ENCODE measurements at regions not wholly inside any gene's neighbourhood (a gene's known extent, or its start where the extent isn't known, plus 50 kb on each side); places are given as distances from the start of the nearest gene placed in this dataset.
"Not testable (repeated sequence)": the region's sequence is repeated elsewhere in the genome, so short reads cannot be mapped to it uniquely, and the experiment has no call there.

DNA sequence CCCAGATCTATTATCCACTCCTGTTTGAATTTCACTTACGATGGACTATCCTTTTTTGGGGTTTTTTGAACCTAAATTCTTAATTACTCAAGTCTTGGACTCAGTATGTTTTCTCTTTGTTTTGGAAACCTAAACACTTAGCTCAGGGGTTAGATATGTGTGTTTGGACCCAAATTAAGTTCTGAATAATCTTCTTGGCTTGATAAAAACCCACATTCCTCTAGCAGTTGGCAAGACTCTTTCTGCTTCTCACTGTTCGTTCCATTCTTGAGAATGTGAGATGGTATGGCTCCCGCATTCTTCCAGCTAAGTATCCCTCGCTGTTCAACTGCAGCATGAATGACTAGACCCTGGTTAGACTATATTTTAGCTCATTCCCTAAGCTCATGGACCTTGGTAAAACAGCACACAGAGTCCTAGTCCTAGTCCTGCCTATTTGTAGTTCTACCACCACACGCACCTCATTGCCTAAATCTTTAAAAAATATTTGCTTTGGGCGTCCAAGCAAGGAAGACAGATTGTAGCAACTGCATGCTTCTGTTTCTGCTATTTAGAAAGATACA is 860.0 kb downstream of the RPS29 start:
- intact Hi-C loops (cut with micrococcal nuclease): no loop called here

- intact Hi-C loops (cut with micrococcal nuclease): no loop called here
Observed at GRCh38 chr14:48725051-48725734, 861.0 kb downstream of the RPS29 start.

DNA sequence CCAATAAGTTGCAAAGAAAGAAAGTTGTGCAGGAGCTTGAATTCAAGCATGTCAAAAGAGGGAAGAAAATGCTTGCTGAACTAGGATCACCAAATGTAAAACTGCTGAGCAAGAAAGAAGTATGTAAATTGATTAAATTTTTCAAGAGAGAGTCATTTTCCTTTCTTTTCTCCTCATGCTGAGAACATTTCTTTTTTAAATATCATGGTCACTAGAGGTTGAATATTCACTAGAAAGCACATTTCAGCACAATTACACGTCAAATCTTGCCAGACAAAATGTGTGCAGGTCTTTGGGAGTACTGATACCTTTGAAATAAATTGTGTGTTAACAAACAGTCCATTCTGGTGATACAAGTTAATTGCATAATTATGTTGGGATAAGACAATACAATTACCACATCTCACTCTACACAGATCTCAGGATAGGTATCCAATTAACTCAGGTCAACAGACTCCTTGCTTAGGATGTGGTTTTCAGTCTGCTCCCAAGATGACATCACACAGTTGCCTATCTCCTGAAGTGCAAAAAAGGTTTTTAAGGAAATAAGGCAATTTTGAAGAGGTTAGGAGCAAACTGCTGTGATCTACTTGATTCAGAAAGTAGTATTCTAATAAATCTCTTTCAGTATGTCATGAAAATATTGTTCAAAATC is 862.2 kb downstream of the RPS29 start:
- intact Hi-C loops (cut with micrococcal nuclease): no loop called here

GRCh38 chr14:48714366-48714765 is 871.8 kb downstream of the RPS29 start:
- intact Hi-C loops (cut with micrococcal nuclease): no loop called here

DNA sequence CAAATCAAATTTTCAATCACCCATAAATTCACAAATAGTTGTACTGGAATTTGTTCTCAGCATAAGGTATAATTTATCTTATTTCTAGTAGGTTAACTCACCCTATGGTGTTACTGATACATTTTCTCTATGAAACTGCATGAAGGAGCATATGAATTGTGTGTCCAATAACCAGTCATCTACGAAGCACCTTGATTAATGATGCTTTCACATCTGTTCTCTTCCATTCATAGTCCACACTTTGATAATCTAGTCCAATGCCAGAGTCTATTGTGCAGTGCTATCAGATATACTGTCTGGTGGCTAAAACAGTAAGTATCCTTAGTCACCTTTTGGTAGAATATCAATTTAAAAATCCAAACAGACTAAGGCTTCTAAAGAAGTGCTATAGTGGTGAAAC is 876.0 kb downstream of the RPS29 start:
- intact Hi-C loops (cut with micrococcal nuclease): no loop called here

DNA sequence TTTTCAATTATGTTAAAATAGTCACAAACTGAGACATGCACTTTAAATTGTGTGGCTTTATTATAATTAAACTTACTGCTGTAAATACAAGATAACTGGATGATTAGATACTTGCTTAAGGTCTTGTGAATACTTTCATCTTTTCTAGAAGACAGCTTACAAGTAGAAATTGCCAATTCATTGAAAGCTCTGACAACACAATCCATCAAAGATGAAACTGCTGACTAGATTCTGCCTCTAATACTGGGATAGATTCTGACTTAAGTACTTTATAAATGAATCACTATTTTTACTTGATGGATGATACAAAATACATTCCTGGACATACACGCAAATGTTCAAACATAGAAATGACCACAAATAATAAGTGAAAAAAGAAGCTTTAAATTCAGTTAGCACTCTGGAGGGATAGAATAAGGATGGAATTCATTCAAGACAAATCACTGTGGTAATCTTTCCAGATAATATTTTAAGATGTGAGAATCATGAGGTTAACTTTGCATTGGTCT is 876.8 kb downstream of the RPS29 start:
- intact Hi-C loops (cut with micrococcal nuclease): no loop called here

DNA sequence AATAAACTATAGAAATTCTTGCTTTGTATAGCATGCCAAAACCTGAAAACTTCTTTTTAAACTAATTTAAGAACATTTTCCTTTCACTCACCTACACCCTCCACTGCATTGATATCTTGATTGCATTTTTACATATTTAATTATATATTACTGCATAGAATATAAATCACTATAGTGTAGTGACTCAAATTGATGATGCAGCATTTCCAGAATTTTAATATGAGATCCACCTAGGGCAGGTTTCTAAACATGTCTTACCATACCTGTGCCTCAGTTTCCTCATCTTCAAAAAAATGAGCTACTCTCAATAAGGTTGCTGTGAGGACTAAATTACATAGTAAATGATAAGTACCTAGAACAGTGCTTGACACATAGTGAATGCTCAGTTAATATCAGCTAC is 881.5 kb downstream of the RPS29 start:
- intact Hi-C loops (cut with micrococcal nuclease): no loop called here

DNA sequence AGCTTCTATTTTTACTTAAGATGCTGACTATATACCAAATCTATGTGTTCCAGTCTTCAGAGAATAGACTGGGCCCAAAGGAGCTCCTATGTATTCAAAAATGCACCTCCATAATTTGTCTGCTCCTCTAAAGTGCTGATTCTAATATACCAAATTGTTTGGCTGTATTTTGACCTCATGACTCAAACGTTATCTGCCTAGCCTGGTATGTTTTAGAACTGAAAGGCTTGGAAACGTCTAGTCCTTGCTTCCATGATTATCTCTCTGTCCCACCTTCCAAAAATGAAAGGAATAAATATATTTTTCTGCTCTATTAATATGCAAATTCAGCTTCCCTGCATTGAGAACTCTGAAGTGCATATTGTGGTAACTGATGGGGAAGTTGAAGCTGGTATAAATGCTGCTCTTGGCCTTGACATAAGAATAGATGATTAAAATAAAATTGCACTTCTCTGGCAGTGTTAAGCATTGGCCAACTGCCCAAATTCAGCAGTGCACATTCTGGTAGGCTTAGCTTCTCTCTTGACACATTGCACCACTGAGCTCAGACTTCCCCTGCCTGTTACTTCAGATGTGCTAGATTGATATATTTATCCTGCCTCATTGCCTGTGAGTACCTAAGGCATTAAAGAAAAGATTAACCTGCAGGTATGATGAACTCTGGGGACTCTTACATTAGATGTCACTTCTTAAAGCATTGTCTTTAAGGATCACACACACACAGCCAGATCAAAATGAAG is 882.3 kb downstream of the RPS29 start:
- intact Hi-C loops (cut with micrococcal nuclease): no loop called here

GRCh38 chr14:48697362-48697761 is 888.8 kb downstream of the RPS29 start:
- intact Hi-C loops (cut with micrococcal nuclease): not testable (repeated sequence)

GRCh38 chr14:48693793-48694192 is 892.4 kb downstream of the RPS29 start:
- intact Hi-C loops (cut with micrococcal nuclease): no loop called here

- intact Hi-C loops (cut with micrococcal nuclease): no loop called here
Observed at GRCh38 chr14:48690349-48690748, 895.8 kb downstream of the RPS29 start.

DNA sequence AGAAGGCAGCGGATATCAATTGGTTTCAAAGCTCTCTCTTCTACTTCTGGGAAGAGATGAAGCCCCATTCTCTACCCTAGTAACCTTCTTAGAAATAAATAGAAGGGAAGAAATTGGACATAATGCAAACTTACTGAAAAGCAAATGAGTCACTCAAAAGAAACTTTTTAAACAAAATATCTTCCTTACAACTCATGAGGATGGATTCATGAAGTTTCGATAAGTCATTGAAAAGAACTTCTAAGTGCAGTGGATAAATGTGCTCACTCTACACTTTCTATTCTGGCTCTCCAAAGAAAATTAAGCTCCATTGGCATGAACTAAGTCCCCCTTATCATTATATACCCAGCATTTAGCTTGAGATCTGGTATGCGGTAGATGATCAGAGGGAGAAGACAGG is 899.5 kb downstream of the RPS29 start:
- intact Hi-C loops (cut with micrococcal nuclease): no loop called here

- intact Hi-C loops (cut with micrococcal nuclease): no loop called here
Observed at GRCh38 chr14:48672506-48672905, 913.7 kb downstream of the RPS29 start.

DNA sequence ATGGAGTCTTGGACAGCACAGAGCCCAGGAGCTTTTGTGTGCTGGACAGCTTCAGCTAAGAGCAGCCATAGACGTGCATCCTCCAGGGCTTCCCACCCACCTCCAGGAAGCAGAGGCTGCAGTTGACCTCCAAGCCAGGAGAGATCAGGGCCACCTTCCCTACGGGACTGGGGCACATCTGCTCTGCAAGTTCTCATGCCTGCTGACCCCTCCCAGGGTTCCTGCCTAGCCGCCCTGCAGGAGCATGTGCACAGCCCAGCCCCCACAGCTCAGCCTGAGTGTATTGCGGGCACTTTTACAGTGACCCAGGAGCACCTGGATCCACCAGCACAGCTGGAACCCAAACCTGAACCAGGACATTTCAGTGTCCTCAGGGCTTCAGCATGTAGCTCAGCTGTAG is 915.2 kb downstream of the RPS29 start:
- intact Hi-C loops (cut with micrococcal nuclease): no loop called here

GRCh38 chr14:48665077-48665784 is 920.9 kb downstream of the RPS29 start:
- intact Hi-C loops (cut with micrococcal nuclease): no loop called here

DNA sequence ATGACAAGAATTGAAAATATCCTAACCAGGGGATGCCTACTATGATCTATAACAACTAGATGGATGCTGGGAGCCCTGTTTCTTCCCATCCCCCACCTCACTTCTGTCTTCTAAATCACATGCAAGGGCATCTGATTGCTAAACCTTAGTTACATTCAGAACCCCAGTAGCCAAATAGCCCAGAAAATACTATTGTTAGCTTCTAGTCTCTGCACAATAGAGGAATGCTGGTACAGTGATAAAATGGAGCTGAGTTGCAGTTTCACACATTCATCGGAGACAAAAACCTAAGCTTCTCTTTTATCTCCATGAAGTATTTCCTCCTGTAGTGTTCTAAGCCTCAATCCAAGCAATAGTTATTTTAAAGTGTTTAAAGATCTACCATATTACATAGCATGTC is 942.9 kb downstream of the RPS29 start:
- intact Hi-C loops (cut with micrococcal nuclease): no loop called here

DNA sequence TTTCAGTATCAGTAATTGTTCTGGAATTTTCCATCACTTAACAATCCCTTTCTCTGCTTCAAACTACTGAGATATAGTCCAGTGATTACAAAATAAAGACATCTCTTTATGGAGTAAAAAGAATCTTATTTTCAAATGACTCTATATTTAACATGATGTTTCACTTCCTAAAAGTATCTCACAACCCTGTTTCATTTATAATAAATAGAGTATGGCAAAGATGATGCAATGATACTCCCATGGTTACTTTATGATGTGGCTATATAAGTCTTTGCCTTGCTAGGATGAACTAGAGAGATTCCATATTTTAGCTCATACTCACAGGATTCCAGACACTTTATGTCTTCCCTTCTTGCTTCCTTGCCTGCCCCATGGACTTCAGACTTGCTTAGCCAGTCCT is 953.5 kb upstream of the MDGA2 start:
- intact Hi-C loops (cut with micrococcal nuclease): no loop called here

GRCh38 chr14:48622980-48623379 is 947.6 kb upstream of the MDGA2 start:
- intact Hi-C loops (cut with micrococcal nuclease): no loop called here

DNA sequence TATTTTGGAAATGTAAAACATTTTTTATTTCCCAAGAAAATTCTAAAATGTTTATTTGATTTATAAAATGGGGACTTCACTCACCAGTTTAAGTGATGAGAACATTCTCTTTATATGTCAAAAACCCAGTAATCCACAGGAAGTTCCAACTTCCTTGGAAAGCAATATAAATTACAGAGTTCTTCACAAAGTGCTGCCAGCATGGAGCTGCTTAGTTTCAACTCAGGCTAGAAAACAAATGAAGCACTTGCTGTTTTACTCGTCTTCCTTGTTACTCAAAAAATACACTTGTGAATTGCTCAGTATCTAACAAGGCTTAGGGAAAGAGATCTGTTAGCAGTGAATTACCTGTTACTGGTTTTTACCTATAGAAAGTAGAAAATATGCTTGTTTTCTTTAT is 942.7 kb upstream of the MDGA2 start:
- intact Hi-C loops (cut with micrococcal nuclease): no loop called here

DNA sequence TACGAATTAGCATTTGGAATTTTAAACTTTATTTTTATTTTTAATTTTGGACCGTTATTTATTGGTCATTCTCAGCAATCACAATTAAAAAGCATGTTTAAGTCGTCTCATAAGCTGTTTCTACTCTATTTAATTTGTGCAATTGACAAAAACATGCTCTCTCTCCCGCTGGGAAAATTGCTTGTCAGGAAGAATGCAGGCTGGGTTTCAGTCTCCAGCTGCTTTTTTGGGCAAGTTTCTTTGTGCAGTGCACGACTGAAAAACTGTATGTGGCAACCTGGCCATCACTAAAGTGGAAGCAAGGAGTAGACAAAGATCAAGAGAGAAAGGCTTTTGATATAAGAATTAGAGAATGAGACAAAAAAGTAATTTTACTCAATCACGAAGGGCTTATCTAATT is 941.5 kb upstream of the MDGA2 start:
- intact Hi-C loops (cut with micrococcal nuclease): no loop called here

GRCh38 chr14:48615618-48616017 is 940.2 kb upstream of the MDGA2 start:
- intact Hi-C loops (cut with micrococcal nuclease): no loop called here

Data from T-helper 1 cell treated with Interleukin-12 subunit alpha and Interleukin-12 subunit beta and Interleukin-4 antibody, amounts not matched to agents 30 ng/mL and 1 ng/mL, for 36 hours (primary cell).